ENCODE measurements at regions not wholly inside any gene's neighbourhood (a gene's known extent, or its start where the extent isn't known, plus 50 kb on each side); places are given as distances from the start of the nearest gene placed in this dataset.
"Not testable (repeated sequence)": the region's sequence is repeated elsewhere in the genome, so short reads cannot be mapped to it uniquely, and the experiment has no call there.

- no peak for TF ChIP-seq CTCF (conservative IDR thresholded peaks at IDR 0.05; ENCODE audit: low read length)
These were observed 65.3 kb downstream of the CDO1 start for GRCh38 chr5:115751176-115751575.

GRCh38 chr5:115749016-115749415, 67.4 kb downstream of the CDO1 start:
- DNase-seq (ENCODE audit: low read depth): no peak
- H3K4me3 ChIP-seq (ENCODE audit: low read length): no peak overlapping the region
- TF ChIP-seq CTCF (conservative IDR thresholded peaks at IDR 0.05; ENCODE audit: low read length): no peak

More at GRCh38 chr5:115751176-115751575, 65.3 kb downstream of the CDO1 start:
- no peak overlapping the region for H3K4me3 ChIP-seq (ENCODE audit: low read length)
- DNase-seq (ENCODE audit: low read depth): no peak

GRCh38 chr5:115739245-115739644, 77.2 kb downstream of the CDO1 start:
- DNase-seq (ENCODE audit: low read depth); H3K4me3 ChIP-seq (ENCODE audit: low read length): not testable (repeated sequence)

GRCh38 chr5:115738830-115739229, 77.6 kb downstream of the CDO1 start:
- DNase-seq (ENCODE audit: low read depth): no peak
- no peak overlapping the region for H3K4me3 ChIP-seq (ENCODE audit: low read length)
- no peak for TF ChIP-seq CTCF (conservative IDR thresholded peaks at IDR 0.05; ENCODE audit: low read length)

- no peak for TF ChIP-seq CTCF (conservative IDR thresholded peaks at IDR 0.05; ENCODE audit: low read length)
- DNase-seq (ENCODE audit: low read depth): no peak
- H3K4me3 ChIP-seq (ENCODE audit: low read length): no peak overlapping the region
These were observed 79.0 kb downstream of the CDO1 start for GRCh38 chr5:115737452-115737851.

GRCh38 chr5:115736690-115737005, 79.8 kb downstream of the CDO1 start:
- DNase-seq (ENCODE audit: low read depth): no peak
- H3K4me3 ChIP-seq (ENCODE audit: low read length): no peak overlapping the region
- TF ChIP-seq CTCF (conservative IDR thresholded peaks at IDR 0.05; ENCODE audit: low read length): no peak

- no peak overlapping the region for H3K4me3 ChIP-seq (ENCODE audit: low read length)
- TF ChIP-seq CTCF (conservative IDR thresholded peaks at IDR 0.05; ENCODE audit: low read length): no peak
- no peak for DNase-seq (ENCODE audit: low read depth)
These were observed 80.3 kb downstream of the CDO1 start for GRCh38 chr5:115736004-115736689.

Data from AG10803 (cell line).